ENCODE measurements at regions not wholly inside any gene's neighbourhood (a gene's known extent, or its start where the extent isn't known, plus 50 kb on each side); places are given as distances from the start of the nearest gene placed in this dataset.

GRCh38 chr9:82474235-82474634 lies 485.7 kb downstream of the SPATA31D1 start:
- no peak for FAIRE-seq
- no peak for TF ChIP-seq ZNF41 (CRISPR knock-in tag; conservative IDR thresholded peaks at IDR 0.05)
- no peak for TF ChIP-seq SETDB1 (IDR thresholded peaks at IDR 0.05; ENCODE audit: low read length)
- no peak for TF ChIP-seq KAT2B (IDR thresholded peaks at IDR 0.05; ENCODE audit: low read depth, low read length)
- TF ChIP-seq AFF1 (IDR thresholded peaks at IDR 0.05; ENCODE audit: low read depth in 1 of 2, partially characterized antibody in 2 of 2), result no peak
- TF ChIP-seq, protein P1, sequence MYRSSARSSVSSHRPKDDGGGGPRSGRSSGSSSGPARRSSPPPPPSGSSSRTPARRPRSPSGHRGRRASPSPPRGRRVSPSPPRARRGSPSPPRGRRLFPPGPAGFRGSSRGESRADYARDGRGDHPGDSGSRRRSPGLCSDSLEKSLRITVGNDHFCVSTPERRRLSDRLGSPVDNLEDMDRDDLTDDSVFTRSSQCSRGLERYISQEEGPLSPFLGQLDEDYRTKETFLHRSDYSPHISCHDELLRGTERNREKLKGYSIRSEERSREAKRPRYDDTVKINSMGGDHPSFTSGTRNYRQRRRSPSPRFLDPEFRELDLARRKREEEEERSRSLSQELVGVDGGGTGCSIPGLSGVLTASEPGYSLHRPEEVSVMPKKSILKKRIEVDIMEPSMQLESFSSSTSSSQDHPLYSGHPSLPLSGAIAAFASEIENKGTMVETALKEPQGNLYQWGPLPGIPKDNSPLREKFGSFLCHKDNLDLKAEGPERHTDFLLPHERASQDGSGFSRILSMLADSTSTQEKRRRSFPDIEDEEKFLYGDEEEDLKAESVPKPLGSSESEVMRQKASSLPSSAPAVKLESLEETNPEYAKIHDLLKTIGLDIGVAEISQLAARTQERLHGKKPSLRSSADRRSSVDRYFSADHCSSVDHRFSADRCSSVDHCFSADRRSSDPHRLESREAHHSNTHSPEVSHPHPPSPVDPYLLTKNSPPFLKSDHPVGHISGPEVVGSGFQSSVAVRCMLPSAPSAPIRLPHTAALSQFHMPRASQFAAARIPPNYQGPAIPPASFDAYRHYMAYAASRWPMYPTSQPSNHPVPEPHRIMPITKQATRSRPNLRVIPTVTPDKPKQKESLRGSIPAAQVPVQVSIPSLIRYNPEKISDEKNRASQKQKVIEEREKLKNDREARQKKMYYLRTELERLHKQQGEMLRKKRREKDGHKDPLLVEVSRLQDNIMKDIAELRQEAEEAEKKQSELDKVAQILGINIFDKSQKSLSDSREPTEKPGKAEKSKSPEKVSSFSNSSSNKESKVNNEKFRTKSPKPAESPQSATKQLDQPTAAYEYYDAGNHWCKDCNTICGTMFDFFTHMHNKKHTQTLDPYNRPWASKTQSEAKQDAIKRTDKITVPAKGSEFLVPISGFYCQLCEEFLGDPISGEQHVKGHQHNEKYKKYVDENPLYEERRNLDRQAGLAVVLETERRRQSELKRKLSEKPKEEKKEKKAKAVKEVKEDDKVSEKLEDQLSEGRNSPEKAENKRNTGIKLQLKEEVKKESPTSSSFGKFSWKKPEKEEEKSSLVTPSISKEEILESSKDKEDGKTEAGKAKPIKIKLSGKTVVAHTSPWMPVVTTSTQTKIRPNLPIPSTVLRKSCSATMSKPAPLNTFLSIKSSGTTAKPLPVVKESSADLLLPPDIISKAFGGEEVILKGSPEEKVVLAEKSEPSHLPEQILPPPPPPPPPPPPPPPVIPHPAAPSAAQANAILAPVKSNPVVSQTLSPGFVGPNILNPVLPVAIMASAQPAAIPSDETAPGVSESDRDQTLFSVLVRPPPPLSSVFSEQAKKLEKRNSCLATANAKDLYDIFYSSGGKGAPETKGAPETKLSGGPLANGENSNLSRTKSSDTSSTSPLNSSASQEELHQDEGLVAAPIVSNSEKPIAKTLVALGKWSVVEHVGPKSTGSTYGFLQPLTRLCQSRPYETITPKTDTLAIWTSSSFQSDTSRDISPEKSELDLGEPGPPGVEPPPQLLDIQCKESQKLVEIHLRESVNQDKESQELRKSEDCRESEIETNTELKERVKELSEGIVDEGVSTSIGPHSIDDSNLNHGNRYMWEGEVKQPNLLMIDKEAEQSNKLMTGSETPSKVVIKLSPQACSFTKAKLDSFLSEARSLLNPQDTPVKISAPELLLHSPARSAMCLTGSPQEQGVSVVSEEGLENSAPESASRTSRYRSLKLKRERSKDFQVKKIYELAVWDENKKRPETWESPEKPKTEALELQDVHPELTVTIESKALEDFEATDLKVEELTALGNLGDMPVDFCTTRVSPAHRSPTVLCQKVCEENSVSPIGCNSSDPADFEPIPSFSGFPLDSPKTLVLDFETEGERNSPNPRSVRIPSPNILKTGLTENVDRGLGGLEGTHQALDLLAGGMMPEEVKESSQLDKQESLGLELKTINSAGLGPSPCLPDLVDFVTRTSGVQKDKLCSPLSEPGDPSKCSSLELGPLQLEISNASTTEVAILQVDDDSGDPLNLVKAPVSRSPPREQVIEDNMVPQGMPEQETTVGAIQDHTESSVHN (IDR thresholded peaks at IDR 0.05; ENCODE audit: borderline replicate concordance in 1 of 2, low read depth in 1 of 2), result no peak
- TF ChIP-seq SREBF2 (CRISPR knock-in tag; IDR thresholded peaks at IDR 0.05), result no peak
- no peak for TF ChIP-seq ARID1B (IDR thresholded peaks at IDR 0.05)
- no peak for TF ChIP-seq CCNT2 (IDR thresholded peaks at IDR 0.05; ENCODE audit: borderline replicate concordance, extremely low read depth, insufficient read length, low read depth, low read length)
- TF ChIP-seq THRA (IDR thresholded peaks at IDR 0.05), result no peak
- TF ChIP-seq ZNF77 (CRISPR knock-in tag; IDR thresholded peaks at IDR 0.05), result no peak

More at GRCh38 chr9:82474235-82474634, 485.7 kb downstream of the SPATA31D1 start:
- Histone ChIP-seq H2AFZ (ENCODE audit: low read depth, low read length) (no peak overlapping the region), H3K79me2 (ENCODE audit: control insufficient read depth, insufficient read depth, low read length) (no peaks in the 10 kb centered on the region), H3K9me3 (replicated peaks; ENCODE audit: control insufficient read depth, insufficient read depth, low read depth, low read length) (no peaks in the 10 kb centered on the region), H3K4me3 (no peak overlapping the region), H3K9me1 (ENCODE audit: control insufficient read depth, insufficient read depth, low read length) (no peaks in the 10 kb centered on the region), H3K9ac (ENCODE audit: insufficient read depth in 1 of 2, low read depth in 2 of 2, low read length in 2 of 2) (no peak overlapping the region), H3K27ac (ENCODE audit: extremely low read depth, low read depth, low read length) (no peak overlapping the region), H3K4me1 (replicated peaks in 1 of 2; ENCODE audit: control insufficient read depth in 2 of 2, insufficient read depth in 2 of 2, low read length in 2 of 2) (no peaks in the 10 kb centered on the region), H3K36me3 (ENCODE audit: control insufficient read depth, insufficient read depth, low read length) (no peaks in the 10 kb centered on the region), H4K20me1 (replicated peaks; ENCODE audit: control insufficient read depth, insufficient read depth, low read length) (no peaks in the 10 kb centered on the region), H3K27me3 (ENCODE audit: control insufficient read depth in 2 of 2, insufficient read depth in 2 of 2, low read length in 2 of 2) (no peaks in the 10 kb centered on the region), H3K4me2 (ENCODE audit: insufficient read depth, low read length) (no peak overlapping the region)
- ATAC-seq (no peak), DNase-seq (ENCODE audit: extremely low read depth in 1 of 4, low spot score in 3 of 4) (no peak)
- POLR2A ChIA-PET, result no interaction called here
- in situ Hi-C loops (cut with MboI), result no loop called here
- intact Hi-C loops (cut with micrococcal nuclease), result no loop called here
- no TSS peak for BruUV-seq (replicated peaks)
- CTCF ChIA-PET (ENCODE audit: low intra/inter-chr PET ratio), result no interaction called here

Data from K562 (cell line).